ENCODE measurements at regions not wholly inside any gene's neighbourhood (a gene's known extent, or its start where the extent isn't known, plus 50 kb on each side); places are given as distances from the start of the nearest gene placed in this dataset.

DNA sequence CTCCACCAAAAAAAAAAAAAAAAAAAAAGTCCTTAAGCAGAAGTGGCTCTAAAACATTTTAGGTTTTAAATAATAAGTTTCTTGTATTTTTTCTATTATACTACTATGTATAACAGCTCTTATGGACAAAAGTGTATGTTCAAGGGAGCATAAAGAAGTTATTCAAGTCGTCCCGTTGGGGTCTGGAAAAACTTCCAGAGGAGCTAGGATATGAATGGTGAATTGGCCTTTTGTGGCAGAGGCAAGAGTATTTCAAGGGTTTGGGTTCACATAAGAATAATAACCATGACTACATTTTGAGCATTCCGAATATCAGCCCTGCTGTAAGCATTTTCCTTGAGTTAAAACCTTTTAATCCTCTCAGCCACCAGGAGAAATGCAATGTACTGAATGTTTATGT, 50.6 kb upstream of the ARHGAP42 start:
- TF ChIP-seq FOXM1 (IDR thresholded peaks at IDR 0.05; ENCODE audit: borderline replicate concordance, low read depth) (no peak), USF1 (IDR thresholded peaks at IDR 0.05) (no peak), YY1 (IDR thresholded peaks at IDR 0.05; ENCODE audit: low read depth) (no peak), TEAD4 (IDR thresholded peaks at IDR 0.05) (no peak), EP300 (IDR thresholded peaks at IDR 0.05; ENCODE audit: borderline replicate concordance) (no peak), CEBPB (IDR thresholded peaks at IDR 0.05) (no peak), EGR1 (IDR thresholded peaks at IDR 0.05) (no peak), TAF1 (IDR thresholded peaks at IDR 0.05; ENCODE audit: low read depth) (no peak), MAX (IDR thresholded peaks at IDR 0.05) (no peak), RAD21 (IDR thresholded peaks at IDR 0.05; ENCODE audit: low read depth) (no peak)
- TF ChIP-seq, protein P1, sequence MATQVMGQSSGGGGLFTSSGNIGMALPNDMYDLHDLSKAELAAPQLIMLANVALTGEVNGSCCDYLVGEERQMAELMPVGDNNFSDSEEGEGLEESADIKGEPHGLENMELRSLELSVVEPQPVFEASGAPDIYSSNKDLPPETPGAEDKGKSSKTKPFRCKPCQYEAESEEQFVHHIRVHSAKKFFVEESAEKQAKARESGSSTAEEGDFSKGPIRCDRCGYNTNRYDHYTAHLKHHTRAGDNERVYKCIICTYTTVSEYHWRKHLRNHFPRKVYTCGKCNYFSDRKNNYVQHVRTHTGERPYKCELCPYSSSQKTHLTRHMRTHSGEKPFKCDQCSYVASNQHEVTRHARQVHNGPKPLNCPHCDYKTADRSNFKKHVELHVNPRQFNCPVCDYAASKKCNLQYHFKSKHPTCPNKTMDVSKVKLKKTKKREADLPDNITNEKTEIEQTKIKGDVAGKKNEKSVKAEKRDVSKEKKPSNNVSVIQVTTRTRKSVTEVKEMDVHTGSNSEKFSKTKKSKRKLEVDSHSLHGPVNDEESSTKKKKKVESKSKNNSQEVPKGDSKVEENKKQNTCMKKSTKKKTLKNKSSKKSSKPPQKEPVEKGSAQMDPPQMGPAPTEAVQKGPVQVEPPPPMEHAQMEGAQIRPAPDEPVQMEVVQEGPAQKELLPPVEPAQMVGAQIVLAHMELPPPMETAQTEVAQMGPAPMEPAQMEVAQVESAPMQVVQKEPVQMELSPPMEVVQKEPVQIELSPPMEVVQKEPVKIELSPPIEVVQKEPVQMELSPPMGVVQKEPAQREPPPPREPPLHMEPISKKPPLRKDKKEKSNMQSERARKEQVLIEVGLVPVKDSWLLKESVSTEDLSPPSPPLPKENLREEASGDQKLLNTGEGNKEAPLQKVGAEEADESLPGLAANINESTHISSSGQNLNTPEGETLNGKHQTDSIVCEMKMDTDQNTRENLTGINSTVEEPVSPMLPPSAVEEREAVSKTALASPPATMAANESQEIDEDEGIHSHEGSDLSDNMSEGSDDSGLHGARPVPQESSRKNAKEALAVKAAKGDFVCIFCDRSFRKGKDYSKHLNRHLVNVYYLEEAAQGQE (IDR thresholded peaks at IDR 0.05; ENCODE audit: low read depth) = no peak
